Spleen (tissue), 11 donors: ENCODE measurements at regions not wholly inside any gene's neighbourhood (a gene's known extent, or its start where the extent isn't known, plus 50 kb on each side); places are given as distances from the start of the nearest gene placed in this dataset.

Experiments used
- DNase-seq: peaks from one replicate; pipeline ENCODE4 v3.0.0-alpha.2; 2020
- H3K27ac ChIP-seq, 8 donors: fragments of 200-600 bp; sonication (generic) in 7 of 8; 1 replicate in 4 of 8; 2 replicates in 4 of 8; pipeline versions ENCODE4 v1.5.0 to v1.8.0; 2016 to 2021; ENCODE audit warnings: inconsistent platforms in 4 of 8, mild to moderate bottlenecking in 4 of 8, moderate library complexity in 1 of 8
- H3K27me3 ChIP-seq, 7 donors: fragments of 200-600 bp; sonication (generic) in 6 of 7; replicated peaks in 1 of 7; 1 replicate in 4 of 7; 2 replicates in 3 of 7; pipeline versions ENCODE4 v1.5.0 to v1.8.0; 2016 to 2021; ENCODE audit warnings: inconsistent platforms in 3 of 7, mild to moderate bottlenecking in 1 of 7
- H3K36me3 ChIP-seq, 6 donors: fragments of 200-600 bp; sonication (generic) in 5 of 6; 1 replicate in 4 of 6; 2 replicates in 2 of 6; pipeline versions ENCODE4 v1.5.0 to v1.8.0; 2016 to 2021; ENCODE audit warnings: inconsistent platforms in 2 of 6
- H3K4me1 ChIP-seq, 6 donors: fragments of 200-600 bp; sonication (generic) in 5 of 6; 1 replicate in 3 of 6; 2 replicates in 3 of 6; pipeline versions ENCODE4 v1.5.0 to v1.8.0; 2016 to 2021; ENCODE audit warnings: inconsistent platforms in 3 of 6
- H3K4me3 ChIP-seq, 8 donors: fragments of 200-600 bp; sonication (generic) in 7 of 8; 1 replicate in 4 of 8; 2 replicates in 4 of 8; pipeline versions ENCODE4 v1.5.0 to v1.8.0; 2016 to 2021; ENCODE audit warnings: inconsistent platforms in 4 of 8, mild to moderate bottlenecking in 4 of 8, moderate library complexity in 2 of 8
- H3K9me3 ChIP-seq, 8 donors: fragments of 200-600 bp; sonication (generic) in 7 of 8; 1 replicate in 4 of 8; 2 replicates in 4 of 8; pipeline versions ENCODE4 v1.5.0 to v1.8.0; 2016 to 2021; ENCODE audit warnings: inconsistent platforms in 4 of 8
- CTCF ChIP-seq, 11 experiments: fragments of 200-600 bp in 7 of 11; fragments of 450-650 bp in 4 of 11; sonication (generic) in 4 of 11; IDR thresholded peaks in 8 of 11; conservative IDR thresholded peaks in 3 of 11; 1 replicate in 7 of 11; 2 replicates in 4 of 11; pipeline versions ENCODE4 v1.4.0 to v1.8.0; 2016 to 2021; ENCODE audit warnings: antibody characterized with exemption in 11 of 11, inconsistent platforms in 4 of 11, mild to moderate bottlenecking in 1 of 11
- POLR2A ChIP-seq, 3 donors: fragments of 450-650 bp; IDR thresholded peaks; one replicate each; pipeline ENCODE4 v1.5.1; 2017; ENCODE audit warnings: antibody characterized with exemption in 3 of 3, mild to moderate bottlenecking in 1 of 3
- POLR2AphosphoS5 ChIP-seq, 3 donors: sonication (generic); formaldehyde crosslinking; IDR thresholded peaks; one replicate each; pipeline ENCODE4 v1.5.1; 2017; ENCODE audit warnings: antibody characterized with exemption in 3 of 3
- WGBS, 5 donors: extraction: QIAGEN DNeasy Blood & Tissue Kit in 3 of 5; methylation state at CpG; one replicate each; pipeline versions ENCODE4 v1.1.5 to v1.1.7; 2013 to 2018; 5-methylcytosine and 5-hydroxymethylcytosine counted together
- intact Hi-C: fragments of 100-400 bp; cut with DNase I; formaldehyde crosslinking; loops from one replicate; pipeline ENCODE4 v1.15.0; 2023; ENCODE audit warnings: low total_unique reads
- donor health status: healthy with polysubstance abuse.
- donor health status: DM: no; HTN: no; CAD: no; lungs with moderate emphysema.
- donor health status: DM: no; HTN: no; CAD: no.
- donor health status: Bipolar disorder and iron deficiency.
- donor health status: healthy.
- donor health status: DM: no; HTN: no; CAD: no.
- donor health status: DM: yes; HTN: yes; CAD: no.

DNA sequence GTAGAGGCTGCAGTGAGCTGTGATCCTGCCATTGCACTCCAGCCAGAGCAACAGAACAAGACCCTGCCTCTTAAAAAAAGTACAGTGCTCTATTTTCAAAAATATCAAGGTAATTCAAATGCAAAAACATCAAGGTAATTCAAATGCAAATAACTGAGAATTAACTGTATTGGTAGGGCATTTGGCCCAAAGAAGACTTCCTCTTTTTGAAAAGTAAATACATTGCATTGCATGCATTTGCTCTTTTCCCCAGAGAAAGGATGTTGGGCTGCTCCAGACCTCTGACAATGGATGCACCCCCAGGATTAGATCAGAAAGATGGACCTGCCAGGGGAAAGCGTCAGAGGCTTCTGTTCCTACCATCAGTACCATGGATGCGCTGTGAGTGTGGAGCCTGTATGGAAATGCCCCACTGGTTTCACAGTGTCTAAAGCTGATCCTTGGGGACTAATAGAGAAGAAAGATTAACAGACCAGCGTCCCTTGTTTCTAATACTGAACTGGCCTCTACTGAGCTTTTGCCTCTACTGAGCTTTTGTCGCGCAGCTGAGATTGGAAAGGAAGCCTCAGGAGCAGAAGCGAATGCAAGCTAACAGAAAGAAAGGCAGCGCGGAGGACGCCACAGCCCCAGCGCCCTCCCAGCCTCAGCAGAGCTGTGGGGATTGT is 93.5 kb upstream of the LYZL2 start:
- WGBS, 5 donors: 83 to 89% (median 85%) methylated on average over 10 of the region's 10 CpGs
- Histone ChIP-seq H3K4me1 (peaks cover 0 to 11% (median 0%) of the 10 kb centered on the region in 6 donors), H3K27ac (no peak overlapping the region), H3K36me3 (no peaks in the 10 kb centered on the region), H3K9me3 (no peaks in the 10 kb centered on the region), H3K4me3 (no peak overlapping the region), H3K27me3 (peaks cover 0 to 7% (median 0%) of the 10 kb centered on the region in 7 donors)
- TF ChIP-seq POLR2AphosphoS5 (IDR thresholded peaks at IDR 0.05): no peak
- no peak for TF ChIP-seq POLR2A (IDR thresholded peaks at IDR 0.05)
- no peak for TF ChIP-seq CTCF (IDR thresholded peaks at IDR 0.05 in 8 of 11, conservative IDR thresholded peaks at IDR 0.05 in 3 of 11)
- no peak for DNase-seq
- intact Hi-C loops: no loop called here

DNA sequence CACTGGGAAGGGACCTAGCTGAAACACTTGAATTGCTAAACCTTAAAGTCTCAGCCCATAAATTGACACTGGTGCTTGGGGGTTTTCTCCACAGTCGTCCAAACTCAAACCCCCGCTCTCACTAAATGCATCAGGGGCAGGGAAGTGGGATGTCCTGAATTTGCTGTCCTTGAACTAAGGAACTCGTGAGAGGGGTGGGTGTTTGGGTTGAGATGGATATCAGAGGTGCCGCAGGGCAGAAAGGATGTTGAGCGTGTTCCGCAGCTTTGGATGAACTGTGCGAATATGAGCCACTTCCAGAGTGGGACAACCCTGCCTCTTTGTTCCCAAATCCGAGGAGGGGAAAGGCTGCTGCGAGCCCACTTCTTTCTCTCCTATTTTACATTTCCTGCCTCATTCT is 90.3 kb upstream of the LYZL2 start:
- Histone ChIP-seq H3K27me3 (no peaks in the 10 kb centered on the region), H3K9me3 (peaks cover 0 to under 1% (median 0%) of the 10 kb centered on the region in 8 donors), H3K4me1 (peaks cover 0 to 5% (median 0%) of the 10 kb centered on the region in 6 donors), H3K4me3 (no peak overlapping the region), H3K36me3 (no peaks in the 10 kb centered on the region), H3K27ac (no peak overlapping the region)
- 63 to 82% (median 67%) methylated on average over 9 of the region's 9 CpGs for WGBS, 5 donors
- intact Hi-C loops: no loop called here
- no peak for TF ChIP-seq CTCF (IDR thresholded peaks at IDR 0.05 in 8 of 11, conservative IDR thresholded peaks at IDR 0.05 in 3 of 11)
- no peak for TF ChIP-seq POLR2AphosphoS5 (IDR thresholded peaks at IDR 0.05)
- no peak for DNase-seq

- 78 to 90% (median 87%) methylated on average over 6 of the region's 6 CpGs for WGBS, 5 donors
- H3K36me3 ChIP-seq: no peaks in the 10 kb centered on the region
- TF ChIP-seq POLR2A (IDR thresholded peaks at IDR 0.05) (no peak), CTCF (IDR thresholded peaks at IDR 0.05 in 8 of 11, conservative IDR thresholded peaks at IDR 0.05 in 3 of 11) (no peak), POLR2AphosphoS5 (IDR thresholded peaks at IDR 0.05) (no peak)
- H3K4me3 ChIP-seq: no peak overlapping the region
- no peak for DNase-seq
- peaks cover 0 to 18% (median 13%) of the 10 kb centered on the region in 8 donors for H3K9me3 ChIP-seq
- H3K4me1 ChIP-seq: peaks cover 0 to 15% (median 9%) of the 10 kb centered on the region in 6 donors
- no peaks in the 10 kb centered on the region for H3K27me3 ChIP-seq
- intact Hi-C loops: no loop called here
- H3K27ac ChIP-seq: no peak overlapping the region
These were observed 80.3 kb upstream of the LYZL2 start for GRCh38 chr10:30709700-30710358.

DNA sequence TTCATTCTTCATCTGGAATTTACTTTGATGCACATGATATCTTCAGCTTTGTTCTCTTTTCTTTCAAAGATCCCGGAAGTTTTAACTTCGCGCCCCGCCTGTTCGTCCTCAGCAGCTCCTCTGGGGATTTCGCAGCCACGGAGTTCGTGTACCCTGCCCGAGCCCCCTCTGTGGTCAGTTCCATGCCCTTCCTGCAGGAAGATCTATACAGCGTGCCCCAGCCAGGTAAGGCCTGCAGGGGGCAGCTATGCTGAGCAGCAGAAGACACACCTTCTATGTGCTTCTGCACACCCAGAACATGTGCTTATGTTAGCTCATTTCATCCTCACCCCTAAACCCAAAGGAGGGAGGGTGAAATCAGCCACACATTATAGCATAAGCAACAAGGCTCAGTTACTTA is 79.7 kb upstream of the LYZL2 start:
- peaks cover under 1 to 21% (median 13%) of the 10 kb centered on the region in 6 donors for H3K4me1 ChIP-seq
- no peak for DNase-seq
- no peaks in the 10 kb centered on the region for H3K36me3 ChIP-seq
- H3K27ac ChIP-seq: no peak overlapping the region
- WGBS, 5 donors: 82 to 91% (median 87%) methylated on average over 10 of the region's 10 CpGs
- H3K4me3 ChIP-seq: no peak overlapping the region
- peaks cover 0 to 13% (median 11%) of the 10 kb centered on the region in 8 donors for H3K9me3 ChIP-seq
- intact Hi-C loops: no loop called here
- TF ChIP-seq POLR2AphosphoS5 (IDR thresholded peaks at IDR 0.05): no peak
- TF ChIP-seq POLR2A (IDR thresholded peaks at IDR 0.05): no peak
- TF ChIP-seq CTCF (IDR thresholded peaks at IDR 0.05 in 8 of 11, conservative IDR thresholded peaks at IDR 0.05 in 3 of 11): no peak
- no peaks in the 10 kb centered on the region for H3K27me3 ChIP-seq
